ENCODE measurements at regions not wholly inside any gene's neighbourhood (a gene's known extent, or its start where the extent isn't known, plus 50 kb on each side); places are given as distances from the start of the nearest gene placed in this dataset.

GRCh38 chr1:238360474-238360873, 469.8 kb upstream of the ZP4 start:
- TF ChIP-seq CTCF (IDR thresholded peaks at IDR 0.05) = no peak
- no peak for TF ChIP-seq POLR2AphosphoS5 (IDR thresholded peaks at IDR 0.05)
